Tibial artery (tissue), 4 donors: ENCODE measurements at regions not wholly inside any gene's neighbourhood (a gene's known extent, or its start where the extent isn't known, plus 50 kb on each side); places are given as distances from the start of the nearest gene placed in this dataset.

Experiments
- DNase-seq, 2 donors: peaks; one replicate each; pipeline ENCODE4 v3.0.0-alpha.2; 2019
- H3K27ac ChIP-seq, 2 donors: fragments of 200-600 bp; sonication (generic) in 1 of 2; 1 replicate in 1 of 2; 2 replicates in 1 of 2; pipeline ENCODE4 v1.5.1; 2018 to 2019; ENCODE audit warnings: mild to moderate bottlenecking in 1 of 2
- H3K27me3 ChIP-seq, 2 donors: fragments of 200-600 bp; sonication (generic) in 1 of 2; one replicate each; pipeline versions ENCODE4 v1.5.1 to v1.6.0; 2016 to 2019
- H3K36me3 ChIP-seq, 3 donors: fragments of 200-600 bp; sonication (generic) in 2 of 3; one replicate each; pipeline ENCODE4 v1.5.1; 2016 to 2019; ENCODE audit warnings: mild to moderate bottlenecking in 2 of 3
- H3K4me1 ChIP-seq, 4 donors: fragments of 200-600 bp; sonication (generic) in 2 of 4; 1 replicate in 3 of 4; 2 replicates in 1 of 4; pipeline ENCODE4 v1.5.1; 2016 to 2019
- H3K4me3 ChIP-seq, 2 donors: fragments of 200-600 bp; sonication (generic) in 1 of 2; 1 replicate in 1 of 2; 2 replicates in 1 of 2; pipeline ENCODE4 v1.5.1; 2018 to 2019; ENCODE audit warnings: mild to moderate bottlenecking in 2 of 2
- H3K9me3 ChIP-seq, 3 donors: fragments of 200-600 bp; sonication (generic) in 1 of 3; one replicate each; pipeline ENCODE4 v1.5.1; 2016 to 2019
- intact Hi-C: fragments of 100-400 bp; cut with DNase I; formaldehyde crosslinking; loops from one replicate; pipeline ENCODE4 v1.15.0; 2023; ENCODE audit warnings: low total_unique reads
- TF ChIP-seq, protein P1 (sequence below), 2 experiments: fragments of 200-600 bp in 1 of 2; fragments of 450-650 bp in 1 of 2; IDR thresholded peaks; one replicate each; pipeline ENCODE4 v1.5.1; 2017 to 2019; ENCODE audit warnings: antibody characterized with exemption in 2 of 2, mild to moderate bottlenecking in 1 of 2, moderate library complexity in 1 of 2

- intact Hi-C loops: no loop called here
- Histone ChIP-seq H3K27ac (no peak overlapping the region), H3K27me3 (no peaks in the 10 kb centered on the region), H3K9me3 (no peaks in the 10 kb centered on the region), H3K36me3 (no peaks in the 10 kb centered on the region), H3K4me3 (no peak overlapping the region), H3K4me1 (no peaks in the 10 kb centered on the region)
- no peak for DNase-seq
- TF ChIP-seq, protein P1, sequence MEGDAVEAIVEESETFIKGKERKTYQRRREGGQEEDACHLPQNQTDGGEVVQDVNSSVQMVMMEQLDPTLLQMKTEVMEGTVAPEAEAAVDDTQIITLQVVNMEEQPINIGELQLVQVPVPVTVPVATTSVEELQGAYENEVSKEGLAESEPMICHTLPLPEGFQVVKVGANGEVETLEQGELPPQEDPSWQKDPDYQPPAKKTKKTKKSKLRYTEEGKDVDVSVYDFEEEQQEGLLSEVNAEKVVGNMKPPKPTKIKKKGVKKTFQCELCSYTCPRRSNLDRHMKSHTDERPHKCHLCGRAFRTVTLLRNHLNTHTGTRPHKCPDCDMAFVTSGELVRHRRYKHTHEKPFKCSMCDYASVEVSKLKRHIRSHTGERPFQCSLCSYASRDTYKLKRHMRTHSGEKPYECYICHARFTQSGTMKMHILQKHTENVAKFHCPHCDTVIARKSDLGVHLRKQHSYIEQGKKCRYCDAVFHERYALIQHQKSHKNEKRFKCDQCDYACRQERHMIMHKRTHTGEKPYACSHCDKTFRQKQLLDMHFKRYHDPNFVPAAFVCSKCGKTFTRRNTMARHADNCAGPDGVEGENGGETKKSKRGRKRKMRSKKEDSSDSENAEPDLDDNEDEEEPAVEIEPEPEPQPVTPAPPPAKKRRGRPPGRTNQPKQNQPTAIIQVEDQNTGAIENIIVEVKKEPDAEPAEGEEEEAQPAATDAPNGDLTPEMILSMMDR (IDR thresholded peaks at IDR 0.05): no peak
These were observed 445.7 kb downstream of the TOX3 start for GRCh38 chr16:52101246-52101645.

DNA sequence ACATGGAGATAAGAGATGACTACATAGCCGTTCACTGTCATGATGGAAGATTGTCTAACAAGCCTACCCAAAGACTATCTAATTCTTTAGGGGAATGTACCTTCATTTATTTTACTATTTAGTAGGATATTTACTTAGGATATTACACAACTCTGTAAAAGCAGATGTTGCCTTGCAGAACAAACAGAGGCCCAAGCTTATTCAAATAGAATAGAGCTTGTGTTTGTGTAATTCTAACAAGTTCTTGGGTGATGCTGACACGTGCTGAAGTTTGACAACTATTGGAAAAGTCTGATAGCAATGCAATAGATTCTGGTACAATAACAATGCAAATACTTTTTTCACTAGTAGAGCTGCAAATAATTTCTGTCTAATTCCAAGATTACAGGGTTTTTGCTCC, 447.6 kb downstream of the TOX3 start:
- Histone ChIP-seq H3K4me1 (no peaks in the 10 kb centered on the region), H3K36me3 (no peaks in the 10 kb centered on the region), H3K27ac (no peak overlapping the region), H3K4me3 (no peak overlapping the region), H3K27me3 (no peaks in the 10 kb centered on the region), H3K9me3 (no peaks in the 10 kb centered on the region)
- intact Hi-C loops: no loop called here
- TF ChIP-seq, protein P1 (IDR thresholded peaks at IDR 0.05): no peak
- DNase-seq: no peak

DNA sequence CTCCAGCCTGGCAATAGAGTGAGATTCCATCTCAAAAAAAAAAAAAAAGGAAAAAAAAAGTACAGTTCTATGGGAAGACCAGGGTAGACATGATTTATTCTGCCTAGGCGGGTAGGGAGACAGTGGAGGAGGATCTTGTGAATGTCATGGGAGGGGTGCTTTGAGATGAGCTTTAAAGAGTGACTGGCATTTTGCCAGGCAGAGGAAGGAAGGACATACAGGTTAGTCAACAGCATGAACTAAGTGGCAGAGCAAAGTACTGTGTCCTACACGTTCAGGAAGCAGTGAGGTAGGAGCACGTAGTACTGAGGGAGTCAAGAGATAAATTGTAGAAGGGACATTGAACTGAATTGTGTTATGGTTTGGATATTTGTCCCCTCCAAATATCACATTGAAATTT, 451.5 kb downstream of the TOX3 start:
- Histone ChIP-seq H3K27ac (no peak overlapping the region), H3K4me3 (no peak overlapping the region), H3K36me3 (no peaks in the 10 kb centered on the region), H3K27me3 (no peaks in the 10 kb centered on the region), H3K9me3 (no peaks in the 10 kb centered on the region), H3K4me1 (no peaks in the 10 kb centered on the region)
- intact Hi-C loops: no loop called here
- no peak for DNase-seq
- TF ChIP-seq, protein P1 (IDR thresholded peaks at IDR 0.05): no peak

- no peak for DNase-seq
- no peaks in the 10 kb centered on the region for H3K36me3 ChIP-seq
- H3K27ac ChIP-seq: no peak overlapping the region
- H3K4me1 ChIP-seq: no peaks in the 10 kb centered on the region
- TF ChIP-seq, protein P1 (IDR thresholded peaks at IDR 0.05): no peak
- no peaks in the 10 kb centered on the region for H3K9me3 ChIP-seq
- intact Hi-C loops: no loop called here
- H3K27me3 ChIP-seq: no peaks in the 10 kb centered on the region
- H3K4me3 ChIP-seq: no peak overlapping the region
These were observed 454.8 kb downstream of the TOX3 start for GRCh38 chr16:52092126-52092525.

DNA sequence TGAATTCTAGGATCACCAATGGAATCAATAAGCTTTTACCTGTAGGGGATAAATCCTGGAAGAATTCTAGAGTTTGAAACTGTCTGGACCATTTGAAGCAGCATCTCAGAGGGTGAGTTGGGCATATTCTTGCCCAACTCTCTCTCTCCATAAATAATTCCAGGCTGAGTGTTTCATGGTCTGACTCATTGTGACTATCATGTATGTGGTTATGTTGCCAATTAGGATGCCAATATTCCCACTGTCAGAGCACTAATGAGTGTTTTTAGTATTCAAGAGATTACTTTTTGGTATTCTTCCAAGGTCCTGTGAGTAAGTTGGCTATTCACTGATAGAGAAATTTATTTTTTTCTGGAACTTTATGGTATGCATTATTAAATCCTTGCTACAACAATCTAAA, 456.9 kb downstream of the TOX3 start:
- H3K4me3 ChIP-seq: no peak overlapping the region
- no peaks in the 10 kb centered on the region for H3K9me3 ChIP-seq
- TF ChIP-seq, protein P1 (IDR thresholded peaks at IDR 0.05): no peak
- no peak overlapping the region for H3K27ac ChIP-seq
- intact Hi-C loops: no loop called here
- H3K4me1 ChIP-seq: no peaks in the 10 kb centered on the region
- no peaks in the 10 kb centered on the region for H3K27me3 ChIP-seq
- H3K36me3 ChIP-seq: no peaks in the 10 kb centered on the region
- DNase-seq: no peak

DNA sequence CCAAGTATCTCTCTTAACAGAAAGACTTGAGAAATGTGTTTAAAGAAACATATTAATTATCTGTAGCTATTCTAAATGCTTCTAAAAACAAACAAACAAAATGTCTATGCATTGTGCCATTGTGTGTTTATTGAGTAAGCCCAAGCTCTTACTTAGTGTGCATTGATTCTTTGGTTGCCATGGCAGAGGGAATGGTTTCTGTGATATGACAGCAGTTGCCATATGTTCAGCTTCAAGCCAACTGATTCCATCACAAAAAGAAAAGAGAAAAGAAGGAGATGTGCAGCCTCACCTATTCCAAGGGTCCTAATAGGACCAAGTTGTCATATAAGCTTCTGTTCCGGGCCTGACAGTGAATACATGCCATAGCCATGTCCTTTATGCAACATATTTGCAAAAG, 457.5 kb downstream of the TOX3 start:
- Histone ChIP-seq H3K27ac (no peak overlapping the region), H3K4me1 (no peaks in the 10 kb centered on the region), H3K4me3 (no peak overlapping the region), H3K36me3 (no peaks in the 10 kb centered on the region), H3K9me3 (no peaks in the 10 kb centered on the region), H3K27me3 (no peaks in the 10 kb centered on the region)
- TF ChIP-seq, protein P1 (IDR thresholded peaks at IDR 0.05): no peak
- intact Hi-C loops: no loop called here
- no peak for DNase-seq
